ENCODE measurements at regions not wholly inside any gene's neighbourhood (a gene's known extent, or its start where the extent isn't known, plus 50 kb on each side); places are given as distances from the start of the nearest gene placed in this dataset.

DNA sequence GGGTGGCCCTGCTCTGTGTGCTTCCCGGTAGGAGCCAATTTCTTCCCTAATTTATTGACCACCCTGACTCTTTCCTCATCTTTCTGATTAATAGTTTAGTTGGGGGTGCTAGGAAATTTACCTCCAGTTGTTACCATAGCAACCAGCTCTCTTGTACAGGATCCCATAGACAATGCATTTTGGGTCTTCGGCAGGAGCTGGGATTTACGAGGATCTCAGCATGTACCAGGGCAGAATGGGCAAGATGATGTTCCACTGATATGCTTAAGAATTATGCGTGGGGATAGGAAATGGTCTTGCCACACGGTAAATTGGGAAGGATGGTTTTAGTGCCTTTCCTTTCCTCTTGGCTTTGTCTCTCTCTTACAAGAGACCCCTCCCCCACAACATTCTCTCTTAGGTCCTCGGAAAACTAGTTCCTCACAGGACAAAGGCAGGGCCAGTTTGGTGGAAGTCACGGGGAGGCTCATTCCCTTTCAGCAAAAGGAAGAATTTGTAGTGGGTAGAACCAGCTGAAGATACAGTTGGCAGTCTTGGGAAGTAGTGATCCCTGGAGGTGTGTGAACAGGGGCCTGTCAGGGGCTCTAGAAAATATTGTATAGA lies 133.4 kb upstream of the SHB start:
- H3K9me3 ChIP-seq = no peaks in the 10 kb centered on the region
- intact Hi-C loops (cut with DNase I; ENCODE audit: low total_unique reads) = no loop called here
- 61 to 79% (median 74%) methylated on average over 7 of the region's 7 CpGs for WGBS, 5 donors
- no peak for TF ChIP-seq POLR2AphosphoS5 (IDR thresholded peaks at IDR 0.05)
- no peak for TF ChIP-seq POLR2A (IDR thresholded peaks at IDR 0.05)
- no peak for TF ChIP-seq CTCF (IDR thresholded peaks at IDR 0.05 in 8 of 11, conservative IDR thresholded peaks at IDR 0.05 in 3 of 11)
- H3K4me3 ChIP-seq = no peak overlapping the region
- no peaks in the 10 kb centered on the region for H3K36me3 ChIP-seq
- DNase-seq = no peak
- no peaks in the 10 kb centered on the region for H3K4me1 ChIP-seq
- H3K27me3 ChIP-seq (replicated peaks in 1 of 7) = no peaks in the 10 kb centered on the region
- no peak overlapping the region for H3K27ac ChIP-seq

DNA sequence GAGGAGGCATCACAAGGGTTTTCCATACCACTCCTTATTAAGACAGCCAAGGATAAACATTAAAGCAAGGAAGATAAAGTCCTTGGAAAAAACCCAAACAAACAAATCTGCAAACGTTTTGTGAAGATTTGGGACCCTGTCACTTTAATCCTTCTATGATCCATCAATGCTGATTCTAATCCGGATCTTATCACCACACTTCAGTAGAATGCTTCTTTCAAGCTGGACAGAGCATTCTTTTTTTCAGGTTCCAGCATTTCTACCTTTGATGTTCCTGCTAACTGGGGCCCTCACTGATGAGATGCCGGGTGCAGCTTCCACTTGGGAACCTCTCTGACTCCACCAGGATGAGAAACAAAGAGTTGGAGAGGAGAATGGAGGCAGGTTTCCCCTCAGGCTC lies 132.8 kb upstream of the SHB start:
- no peaks in the 10 kb centered on the region for H3K4me1 ChIP-seq
- H3K27me3 ChIP-seq (replicated peaks in 1 of 7) = no peaks in the 10 kb centered on the region
- DNase-seq = no peak
- TF ChIP-seq POLR2A (IDR thresholded peaks at IDR 0.05) = no peak
- TF ChIP-seq POLR2AphosphoS5 (IDR thresholded peaks at IDR 0.05) = no peak
- no peak for TF ChIP-seq CTCF (IDR thresholded peaks at IDR 0.05 in 8 of 11, conservative IDR thresholded peaks at IDR 0.05 in 3 of 11)
- no peaks in the 10 kb centered on the region for H3K9me3 ChIP-seq
- no peak overlapping the region for H3K4me3 ChIP-seq
- WGBS, 5 donors = 43 to 80% (median 71%) methylated on average over 3 of the region's 3 CpGs
- no peak overlapping the region for H3K27ac ChIP-seq
- intact Hi-C loops (cut with DNase I; ENCODE audit: low total_unique reads) = no loop called here
- H3K36me3 ChIP-seq = no peaks in the 10 kb centered on the region

DNA sequence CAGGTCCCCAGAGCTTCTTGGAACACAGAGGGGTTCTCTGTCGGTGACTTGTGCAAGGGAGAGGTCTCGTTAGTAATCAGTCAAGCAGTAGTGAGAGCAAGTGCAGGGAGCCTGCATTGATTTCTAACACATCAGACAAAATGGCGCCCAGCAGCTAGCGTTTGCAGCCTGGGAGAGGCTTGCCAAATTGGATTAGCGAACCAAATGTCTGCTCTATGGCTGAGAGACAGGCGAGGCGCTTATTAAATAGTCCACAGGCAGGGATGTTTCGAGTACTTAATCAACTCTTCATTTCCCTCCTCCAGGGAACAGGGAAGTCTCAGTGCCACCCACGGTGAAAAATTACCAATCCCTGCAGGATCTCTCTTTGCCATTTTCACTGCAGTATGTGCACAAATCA lies 131.4 kb upstream of the SHB start:
- DNase-seq = no peak
- TF ChIP-seq POLR2AphosphoS5 (IDR thresholded peaks at IDR 0.05) (no peak), CTCF (IDR thresholded peaks at IDR 0.05 in 8 of 11, conservative IDR thresholded peaks at IDR 0.05 in 3 of 11) (no peak), POLR2A (IDR thresholded peaks at IDR 0.05) (no peak)
- 86 to 94% (median 90%) methylated on average over 9 of the region's 9 CpGs for WGBS, 5 donors
- H3K27ac ChIP-seq = no peak overlapping the region
- no peak overlapping the region for H3K4me3 ChIP-seq
- no peaks in the 10 kb centered on the region for H3K27me3 ChIP-seq (replicated peaks in 1 of 7)
- peaks cover 0 to 8% (median 0%) of the 10 kb centered on the region in 6 donors for H3K4me1 ChIP-seq
- no peaks in the 10 kb centered on the region for H3K36me3 ChIP-seq
- no peaks in the 10 kb centered on the region for H3K9me3 ChIP-seq
- intact Hi-C loops (cut with DNase I; ENCODE audit: low total_unique reads) = no loop called here

- Histone ChIP-seq H3K27me3 (replicated peaks in 1 of 7) (no peaks in the 10 kb centered on the region), H3K36me3 (no peaks in the 10 kb centered on the region), H3K4me1 (peaks cover 0 to 8% (median 0%) of the 10 kb centered on the region in 6 donors), H3K9me3 (no peaks in the 10 kb centered on the region), H3K4me3 (no peak overlapping the region), H3K27ac (no peak overlapping the region)
- DNase-seq = no peak
- 84 to 93% (median 90%) methylated on average over 6 of the region's 6 CpGs for WGBS, 5 donors
- TF ChIP-seq POLR2A (IDR thresholded peaks at IDR 0.05) (no peak), CTCF (IDR thresholded peaks at IDR 0.05 in 8 of 11, conservative IDR thresholded peaks at IDR 0.05 in 3 of 11) (no peak), POLR2AphosphoS5 (IDR thresholded peaks at IDR 0.05) (no peak)
- intact Hi-C loops (cut with DNase I; ENCODE audit: low total_unique reads) = no loop called here
Observed at GRCh38 chr9:38198140-38198539, 129.1 kb upstream of the SHB start.

All from spleen (tissue), 11 donors.